H1 (cell line): ENCODE measurements at regions not wholly inside any gene's neighbourhood (a gene's known extent, or its start where the extent isn't known, plus 50 kb on each side); places are given as distances from the start of the nearest gene placed in this dataset.

Experiments used
- CTCF ChIA-PET: fragments of 300-600 bp; sonication (Branson Sonifier 250); formaldehyde crosslinking; loops from one replicate; lab custom pipeline; 2021; ENCODE audit not compliant: partially characterized antibody; lab: Charles Lee
- POLR2A ChIA-PET: fragments of 300-600 bp; sonication (Branson Sonifier 250); formaldehyde crosslinking; loops from one replicate; lab custom pipeline; 2021; ENCODE audit warnings: inconsistent platforms; ENCODE audit not compliant: partially characterized antibody; lab: Charles Lee
- DNase-seq, 2 experiments: peaks; one replicate each; pipeline versions ENCODE4 v3.0.0 to v3.0.0-alpha.2; 2010 to 2022; ENCODE audit warnings: low spot score in 2 of 2, low read depth in 1 of 2, mixed read lengths in 1 of 2
- FAIRE-seq: peaks from 2 replicates; lab custom pipeline; 2011; peaks lifted over from hg19 to GRCh38; lab: Jason Lieb, UNC
- H2AFZ ChIP-seq: 2 replicates; pipeline ENCODE4 v1.8.1; 2012; ENCODE audit warnings: low read length, inconsistent platforms
- H2AK5ac ChIP-seq: 2 replicates; pipeline ENCODE4 v1.6.1; 2013; ENCODE audit warnings: low read depth, low read length
- H2BK120ac ChIP-seq: replicated peaks from 2 replicates; pipeline ENCODE3; 2013; ENCODE audit warnings: low read depth, low read length, inconsistent platforms
- H2BK12ac ChIP-seq: 2 replicates; pipeline ENCODE4 v1.6.1; 2013; ENCODE audit warnings: low read depth, low read length
- H2BK15ac ChIP-seq: 2 replicates; pipeline ENCODE4 v1.6.1; 2013; ENCODE audit warnings: low read length
- H2BK20ac ChIP-seq: 2 replicates; pipeline ENCODE4 v1.6.1; 2013; ENCODE audit warnings: low read length
- H2BK5ac ChIP-seq: 2 replicates; pipeline ENCODE4 v1.6.1; 2013; ENCODE audit warnings: low read depth, low read length
- H3K14ac ChIP-seq: 2 replicates; pipeline ENCODE4 v1.6.1; 2013; ENCODE audit warnings: inconsistent platforms; ENCODE audit not compliant: insufficient read length
- H3K18ac ChIP-seq: 2 replicates; pipeline ENCODE4 v1.6.1; 2013; ENCODE audit warnings: low read length; ENCODE audit errors: extremely low read depth
- H3K23ac ChIP-seq: 2 replicates; pipeline ENCODE4 v1.6.1; 2013; ENCODE audit warnings: inconsistent platforms; ENCODE audit not compliant: insufficient read length
- H3K23me2 ChIP-seq: 2 replicates; pipeline ENCODE4 v1.6.1; 2013; ENCODE audit warnings: low read depth, low read length
- H3K27ac ChIP-seq: 2 replicates; pipeline ENCODE4 v1.6.1; 2011; ENCODE audit warnings: low read depth, low read length, inconsistent platforms
- H3K27me3 ChIP-seq, 4 experiments: replicated peaks in 1 of 4; 1 replicate in 1 of 4; 2 replicates in 3 of 4; pipeline versions ENCODE4 v1.6.1 to v1.8.1; 2011 to 2013; ENCODE audit warnings: low read length in 3 of 4, mild to moderate bottlenecking in 3 of 4, inconsistent platforms in 2 of 4, mixed read lengths in 2 of 4, moderate library complexity in 1 of 4; ENCODE audit not compliant: control insufficient read depth in 3 of 4, insufficient read depth in 3 of 4; ENCODE audit errors: extremely low read depth in 1 of 4
- H3K36me3 ChIP-seq, 4 experiments: 2 replicates each; pipeline versions ENCODE4 v1.6.1 to v1.8.1; 2011 to 2013; ENCODE audit warnings: mild to moderate bottlenecking in 4 of 4, low read length in 3 of 4, moderate library complexity in 2 of 4, control low read depth in 1 of 4, inconsistent platforms in 1 of 4; ENCODE audit not compliant: insufficient read depth in 4 of 4, control insufficient read depth in 2 of 4
- H3K4ac ChIP-seq: replicated peaks from 2 replicates; pipeline ENCODE3; 2013; ENCODE audit warnings: low read length, low read depth, mixed read lengths, inconsistent platforms; ENCODE audit not compliant: insufficient read length
- H3K4me1 ChIP-seq, 4 experiments: replicated peaks in 1 of 4; 1 replicate in 1 of 4; 2 replicates in 3 of 4; pipeline versions ENCODE4 v1.6.1 to v1.8.1; 2011 to 2013; ENCODE audit warnings: low read length in 3 of 4, inconsistent platforms in 2 of 4, mixed read lengths in 1 of 4; ENCODE audit not compliant: insufficient read depth in 4 of 4, control insufficient read depth in 3 of 4
- H3K4me2 ChIP-seq, 2 experiments: 2 replicates each; pipeline versions ENCODE4 v1.6.1 to v1.8.1; 2011 to 2013; ENCODE audit warnings: low read depth in 2 of 2, low read length in 2 of 2, control low read depth in 1 of 2, inconsistent platforms in 1 of 2, mild to moderate bottlenecking in 1 of 2; ENCODE audit not compliant: insufficient read depth in 1 of 2
- H3K4me3 ChIP-seq, 4 experiments: fragments of 200-600, 300-600 bp in 1 of 4; sonication (generic), shearing (Covaris generic), sonication (Bioruptor Twin) in 1 of 4; 2 replicates each; pipeline versions ENCODE4 v1.5.1 to v1.8.1; 2011 to 2016; ENCODE audit warnings: low read length in 4 of 4, low read depth in 3 of 4, control low read depth in 2 of 4, inconsistent platforms in 2 of 4, mild to moderate bottlenecking in 2 of 4, mixed read lengths in 1 of 4, moderate library complexity in 1 of 4; ENCODE audit not compliant: insufficient read depth in 2 of 4; ENCODE audit errors: extremely low read depth in 1 of 4
- H3K56ac ChIP-seq: replicated peaks from 2 replicates; pipeline ENCODE3; 2013; ENCODE audit warnings: low read depth, mild to moderate bottlenecking, mixed read lengths, low read length, inconsistent platforms; ENCODE audit not compliant: insufficient read length
- H3K79me1 ChIP-seq: 2 replicates; pipeline ENCODE4 v1.6.1; 2013; ENCODE audit warnings: low read depth, low read length, control low read depth
- H3K79me2 ChIP-seq, 2 experiments: 2 replicates each; pipeline versions ENCODE4 v1.6.1 to v1.8.1; 2012 to 2013; ENCODE audit warnings: low read length in 2 of 2, mild to moderate bottlenecking in 2 of 2, inconsistent platforms in 1 of 2; ENCODE audit not compliant: insufficient read depth in 2 of 2, control insufficient read depth in 1 of 2
- H3K9ac ChIP-seq, 4 experiments: replicated peaks in 1 of 4; 1 replicate in 1 of 4; 2 replicates in 3 of 4; pipeline versions ENCODE4 v1.6.1 to v1.8.1; 2011 to 2013; ENCODE audit warnings: low read depth in 3 of 4, low read length in 3 of 4, control low read depth in 2 of 4, mild to moderate bottlenecking in 2 of 4, moderate library complexity in 2 of 4, inconsistent platforms in 1 of 4; ENCODE audit errors: extremely low read depth in 1 of 4
- H3K9me3 ChIP-seq, 2 experiments: 2 replicates each; pipeline versions ENCODE4 v1.6.1 to v1.8.1; 2012 to 2013; ENCODE audit warnings: mild to moderate bottlenecking in 2 of 2, moderate library complexity in 2 of 2, control low read depth in 1 of 2, inconsistent platforms in 1 of 2, low read depth in 1 of 2, low read length in 1 of 2, mixed read lengths in 1 of 2; ENCODE audit not compliant: insufficient read depth in 2 of 2
- H4K20me1 ChIP-seq, 2 experiments: replicated peaks in 1 of 2; 2 replicates each; pipeline versions ENCODE3 to v1.8.1; 2011 to 2013; ENCODE audit warnings: inconsistent platforms in 2 of 2, low read length in 2 of 2, mild to moderate bottlenecking in 1 of 2; ENCODE audit not compliant: insufficient read depth in 2 of 2, control insufficient read depth in 1 of 2
- H4K5ac ChIP-seq: 2 replicates; pipeline ENCODE4 v1.6.1; 2013; ENCODE audit warnings: low read length, low read depth, mixed read lengths, inconsistent platforms; ENCODE audit not compliant: insufficient read length
- H4K8ac ChIP-seq: 2 replicates; pipeline ENCODE4 v1.8.0; 2013; ENCODE audit warnings: mild to moderate bottlenecking, moderate library complexity, low read length, inconsistent platforms; ENCODE audit not compliant: insufficient read depth; ENCODE audit errors: extremely low read depth
- H4K91ac ChIP-seq: replicated peaks from 2 replicates; pipeline ENCODE3; 2013; ENCODE audit warnings: low read length, mixed read lengths, inconsistent platforms; ENCODE audit not compliant: insufficient read length
- ASH2L ChIP-seq: fragments of 200-600, 300-600 bp; sonication (generic); IDR thresholded peaks from one replicate; pipeline ENCODE4 v1.7.1; 2017; ENCODE audit warnings: low read length
- BRCA1 ChIP-seq: IDR thresholded peaks from 2 replicates; pipeline ENCODE4 v1.6.1; 2012; ENCODE audit warnings: low read depth, low read length, improper control_type of control experiment
- CBX5 ChIP-seq: fragments of 300-800, 300-1000 bp; sonication (generic); IDR thresholded peaks from 2 replicates; pipeline ENCODE4 v1.7.1; 2016; ENCODE audit warnings: antibody characterized with exemption, low read length, low read depth
- CEBPB ChIP-seq: IDR thresholded peaks from 2 replicates; pipeline ENCODE4 v1.6.1; 2012; ENCODE audit warnings: low read depth, low read length
- CTBP2 ChIP-seq: IDR thresholded peaks from 2 replicates; pipeline ENCODE4 v1.7.0; 2011; ENCODE audit warnings: borderline replicate concordance, mild to moderate bottlenecking, moderate library complexity, mixed read lengths, low read length; ENCODE audit not compliant: insufficient read depth, insufficient read length
- EGR1 ChIP-seq: IDR thresholded peaks from 2 replicates; pipeline ENCODE4 v1.6.1; 2011; ENCODE audit warnings: low read depth, low read length, borderline replicate concordance
- FOSL1 ChIP-seq: IDR thresholded peaks from 2 replicates; pipeline ENCODE4 v1.6.1; 2011; ENCODE audit warnings: mild to moderate bottlenecking, low read depth, low read length, moderate library complexity; ENCODE audit not compliant: insufficient read depth
- KDM1A ChIP-seq: fragments of 200-600, 300-600 bp; sonication (generic); IDR thresholded peaks from 2 replicates; pipeline ENCODE4 v1.7.1; 2016; ENCODE audit warnings: mild to moderate bottlenecking, low read length, borderline replicate concordance
- KDM5A ChIP-seq: fragments of 200-600 bp; IDR thresholded peaks from 2 replicates; pipeline ENCODE4 v1.7.1; 2012; ENCODE audit warnings: mild to moderate bottlenecking, low read length, inconsistent platforms, mixed read lengths
- NRF1 ChIP-seq: IDR thresholded peaks from 2 replicates; pipeline ENCODE4 v1.6.1; 2011; ENCODE audit warnings: mild to moderate bottlenecking, low read depth, low read length, improper control_type of control experiment
- POU5F1 ChIP-seq: IDR thresholded peaks from 2 replicates; pipeline ENCODE4 v1.6.1; 2011; ENCODE audit warnings: low read depth, mild to moderate bottlenecking, low read length, moderate library complexity
- RBBP5 ChIP-seq: IDR thresholded peaks from 2 replicates; pipeline ENCODE4 v1.7.1; 2012; ENCODE audit warnings: low read depth, mild to moderate bottlenecking, inconsistent platforms, low read length, moderate library complexity, borderline replicate concordance
- SIX5 ChIP-seq: IDR thresholded peaks from 2 replicates; pipeline ENCODE4 v1.6.1; 2011; ENCODE audit warnings: mild to moderate bottlenecking, low read depth, low read length
- SP4 ChIP-seq: IDR thresholded peaks from 2 replicates; pipeline ENCODE4 v1.6.1; 2012; ENCODE audit warnings: low read length, inconsistent platforms
- TAF7 ChIP-seq: optimal IDR thresholded peaks from 2 replicates; pipeline ENCODE3; 2011; ENCODE audit warnings: low read depth, mild to moderate bottlenecking, inconsistent platforms, low read length, moderate library complexity, borderline replicate concordance
- WGBS, 2 experiments: shearing (Covaris generic) in 1 of 2; methylation state at CpG; one replicate each; pipeline versions ENCODE4 v1.1.6 to v1.1.7; 2013 to 2015; ENCODE audit warnings: low lambda C conversion rate in 2 of 2, mixed read lengths in 2 of 2, inconsistent platforms in 1 of 2, low coverage in 1 of 2, missing lambda C conversion rate in 1 of 2; ENCODE audit not compliant: insufficient replicate concordance in 2 of 2, insufficient coverage in 1 of 2, insufficient read length in 1 of 2; ENCODE audit errors: extremely low coverage in 1 of 2, missing lambda C conversion rate in 1 of 2; 5-methylcytosine and 5-hydroxymethylcytosine counted together

DNA sequence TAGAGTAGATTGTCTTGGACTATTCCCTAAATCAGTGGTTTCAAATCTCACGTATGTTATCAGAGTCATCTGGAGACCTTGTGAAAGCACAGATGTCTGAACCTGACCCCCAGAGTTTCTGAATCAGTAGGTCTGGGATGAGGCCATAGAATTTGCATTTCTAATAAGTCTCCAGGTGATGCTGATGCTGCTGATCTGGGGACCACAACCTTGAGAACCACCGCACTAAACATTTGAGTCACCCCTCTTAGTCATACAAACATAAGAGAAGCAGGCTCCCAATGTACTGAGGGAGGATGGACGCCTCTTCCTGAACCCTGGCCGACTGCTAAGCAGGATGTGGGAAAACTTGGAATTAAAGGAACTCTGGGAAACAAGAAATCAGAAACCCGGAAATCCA is 187.8 kb upstream of the PRDM1 start:
- no peak overlapping the region for H3K4me3 ChIP-seq
- no peak overlapping the region for H3K14ac ChIP-seq
- CTCF ChIA-PET = interaction anchor here (1.4 kb wide), 1 partner anchor 51 kb away, joined by 3 read pairs; no protein-coding TSS in a partner anchor
- no peak overlapping the region for H2BK120ac ChIP-seq
- no peaks in the 10 kb centered on the region for H3K9me3 ChIP-seq
- TF ChIP-seq TAF7 = no peak
- no peak for TF ChIP-seq SP4
- no peak for TF ChIP-seq BRCA1
- no peak for TF ChIP-seq SIX5
- no peak for TF ChIP-seq CTBP2
- no peak for TF ChIP-seq ASH2L
- no peak for TF ChIP-seq CBX5
- no peak for TF ChIP-seq EGR1
- no peak for TF ChIP-seq NRF1
- TF ChIP-seq CEBPB = no peak
- no peak for TF ChIP-seq RBBP5
- TF ChIP-seq KDM1A = no peak
- TF ChIP-seq POU5F1 = no peak
- no peak for TF ChIP-seq KDM5A
- TF ChIP-seq FOSL1 = no peak
- no peak overlapping the region for H4K5ac ChIP-seq
- no peak overlapping the region for H2BK12ac ChIP-seq
- H3K23me2 ChIP-seq = no peaks in the 10 kb centered on the region
- no peaks in the 10 kb centered on the region for H3K79me1 ChIP-seq
- H3K79me2 ChIP-seq = no peaks in the 10 kb centered on the region
- H3K27me3 ChIP-seq = no peaks in the 10 kb centered on the region
- no peak overlapping the region for H3K4ac ChIP-seq
- no peak overlapping the region for H3K27ac ChIP-seq
- no peak overlapping the region for H2BK20ac ChIP-seq
- H3K23ac ChIP-seq = no peak overlapping the region
- WGBS, 2 experiments = 80% methylated on average over 5 of the region's 5 CpGs; no CpG with 5 or more reads in 1 of the 2 experiments
- no peak overlapping the region for H2BK5ac ChIP-seq
- no peak overlapping the region for H4K8ac ChIP-seq
- no peak overlapping the region for H3K9ac ChIP-seq
- H2BK15ac ChIP-seq = no peak overlapping the region
- DNase-seq (no peak), FAIRE-seq (no peak)
- H3K56ac ChIP-seq = no peak overlapping the region
- H2AK5ac ChIP-seq = no peak overlapping the region
- H3K4me1 ChIP-seq = peaks cover 0 to 2% (median 0%) of the 10 kb centered on the region in 4 experiments; a peak in 1 of 7 replicates
- H3K36me3 ChIP-seq = no peaks in the 10 kb centered on the region
- H3K4me2 ChIP-seq = no peak overlapping the region
- H2AFZ ChIP-seq = no peak overlapping the region
- POLR2A ChIA-PET = no interaction called here
- H4K20me1 ChIP-seq = no peaks in the 10 kb centered on the region
- no peak overlapping the region for H3K18ac ChIP-seq
- no peak overlapping the region for H4K91ac ChIP-seq
